H9 (cell line): ENCODE measurements at regions not wholly inside any gene's neighbourhood (a gene's known extent, or its start where the extent isn't known, plus 50 kb on each side); places are given as distances from the start of the nearest gene placed in this dataset.

ENCODE experiments used
- DNase-seq: peaks from one replicate; pipeline ENCODE4 v3.0.0-alpha.2; 2017
- H2AFZ ChIP-seq: one replicate; pipeline ENCODE4 v1.6.1; 2013; ENCODE audit warnings: mild to moderate bottlenecking, low read length, control low read depth, moderate library complexity
- H2AK5ac ChIP-seq: 2 replicates; pipeline ENCODE4 v1.6.1; 2013; ENCODE audit warnings: low read length, control low read depth, mixed read lengths; ENCODE audit not compliant: insufficient read length
- H2BK120ac ChIP-seq: one replicate; pipeline ENCODE4 v1.6.1; 2013; ENCODE audit warnings: low read depth, mild to moderate bottlenecking, low read length, control low read depth, inconsistent platforms; ENCODE audit not compliant: poor library complexity, severe bottlenecking
- H2BK12ac ChIP-seq: 2 replicates; pipeline ENCODE4 v1.6.1; 2013; ENCODE audit warnings: low read length, control low read depth, mixed read lengths, low read depth; ENCODE audit not compliant: insufficient read length
- H2BK15ac ChIP-seq: 2 replicates; pipeline ENCODE4 v1.6.1; 2013; ENCODE audit warnings: low read depth, low read length, control low read depth
- H2BK20ac ChIP-seq: one replicate; pipeline ENCODE4 v1.6.1; 2013; ENCODE audit warnings: low read depth, mild to moderate bottlenecking, low read length, control low read depth, inconsistent platforms; ENCODE audit not compliant: poor library complexity, severe bottlenecking
- H2BK5ac ChIP-seq: 2 replicates; pipeline ENCODE4 v1.6.1; 2013; ENCODE audit warnings: low read length, control low read depth, mixed read lengths; ENCODE audit not compliant: insufficient read length
- H3K14ac ChIP-seq: 2 replicates; pipeline ENCODE4 v1.6.1; 2013; ENCODE audit warnings: low read length, control low read depth; ENCODE audit not compliant: insufficient read depth
- H3K18ac ChIP-seq: 2 replicates; pipeline ENCODE4 v1.6.1; 2013; ENCODE audit warnings: low read depth, mild to moderate bottlenecking, mixed read lengths, low read length, control low read depth; ENCODE audit not compliant: insufficient read length
- H3K23ac ChIP-seq: 2 replicates; pipeline ENCODE4 v1.6.1; 2013; ENCODE audit warnings: low read length, control low read depth, mixed read lengths, low read depth; ENCODE audit not compliant: insufficient read length
- H3K23me2 ChIP-seq: 2 replicates; pipeline ENCODE4 v1.6.1; 2013; ENCODE audit warnings: low read depth, mild to moderate bottlenecking, mixed read lengths, low read length, control low read depth; ENCODE audit not compliant: insufficient read length, poor library complexity, severe bottlenecking
- H3K27ac ChIP-seq: 2 replicates; pipeline ENCODE4 v1.5.1; 2013; ENCODE audit warnings: low read length, control low read depth, mixed read lengths, low read depth; ENCODE audit not compliant: insufficient read length
- H3K27me3 ChIP-seq: 2 replicates; pipeline ENCODE4 v1.6.1; 2013; ENCODE audit warnings: low read length, control low read depth, inconsistent platforms; ENCODE audit not compliant: insufficient read depth
- H3K4ac ChIP-seq: 2 replicates; pipeline ENCODE4 v1.6.1; 2013; ENCODE audit warnings: low read depth, mild to moderate bottlenecking, control low read depth, inconsistent platforms, low read length, moderate library complexity
- H3K4me1 ChIP-seq: 2 replicates; pipeline ENCODE4 v1.6.1; 2013; ENCODE audit warnings: low read length, control low read depth, inconsistent platforms; ENCODE audit not compliant: insufficient read depth
- H3K4me2 ChIP-seq: 2 replicates; pipeline ENCODE4 v1.6.1; 2013; ENCODE audit warnings: low read length, control low read depth, mixed read lengths; ENCODE audit not compliant: insufficient read length, insufficient read depth
- H3K56ac ChIP-seq: 2 replicates; pipeline ENCODE4 v1.6.1; 2013; ENCODE audit warnings: low read depth, mild to moderate bottlenecking, mixed read lengths, low read length, control low read depth; ENCODE audit not compliant: insufficient read length
- H3K79me1 ChIP-seq: 2 replicates; pipeline ENCODE4 v1.6.1; 2013; ENCODE audit warnings: low read depth, mild to moderate bottlenecking, moderate library complexity, low read length, control low read depth, inconsistent platforms; ENCODE audit not compliant: insufficient read depth, poor library complexity, severe bottlenecking
- H3K79me2 ChIP-seq: 2 replicates; pipeline ENCODE4 v1.6.1; 2013; ENCODE audit warnings: low read length, control low read depth, inconsistent platforms; ENCODE audit not compliant: insufficient read depth
- H3K9ac ChIP-seq: 2 replicates; pipeline ENCODE4 v1.6.1; 2013; ENCODE audit warnings: low read length, control low read depth, mixed read lengths; ENCODE audit not compliant: insufficient read length; ENCODE audit errors: extremely low read depth
- H3K9me3 ChIP-seq: one replicate; pipeline ENCODE4 v1.6.1; 2013; ENCODE audit warnings: low read depth, low read length, inconsistent platforms; ENCODE audit not compliant: control insufficient read depth
- H3T11ph ChIP-seq: one replicate; pipeline ENCODE4 v1.6.1; 2013; ENCODE audit warnings: mild to moderate bottlenecking, low read length, control low read depth, inconsistent platforms
- H4K20me1 ChIP-seq: one replicate; pipeline ENCODE4 v1.6.1; 2013; ENCODE audit not compliant: control insufficient read depth, insufficient read length, insufficient read depth
- H4K5ac ChIP-seq: 2 replicates; pipeline ENCODE4 v1.6.1; 2013; ENCODE audit warnings: low read depth, mild to moderate bottlenecking, mixed read lengths, low read length, control low read depth; ENCODE audit not compliant: insufficient read length
- H4K8ac ChIP-seq: replicated peaks from 2 replicates; pipeline ENCODE4 v1.6.1; 2013; ENCODE audit warnings: low read length, control low read depth, mixed read lengths, low read depth; ENCODE audit not compliant: insufficient read length
- H4K91ac ChIP-seq: 2 replicates; pipeline ENCODE4 v1.6.1; 2013; ENCODE audit warnings: low read depth, mild to moderate bottlenecking, moderate library complexity, mixed read lengths, low read length, control low read depth; ENCODE audit not compliant: insufficient read length
- H3K27ac Mint-ChIP-seq, 3 experiments: 2 replicates in 2 of 3; 3 replicates in 1 of 3; pipeline ENCODE4 v1.8.0; 2020 to 2021; ENCODE audit warnings: mixed read lengths in 3 of 3, mild to moderate bottlenecking in 1 of 3, moderate library complexity in 1 of 3
- H3K27me3 Mint-ChIP-seq: 2 replicates; pipeline ENCODE4 v1.8.0; 2021; ENCODE audit warnings: low read depth, mild to moderate bottlenecking, moderate library complexity, mixed read lengths
- H3K36me3 Mint-ChIP-seq, 3 experiments: 2 replicates in 2 of 3; 3 replicates in 1 of 3; pipeline ENCODE4 v1.8.0; 2020 to 2021; ENCODE audit warnings: low read depth in 3 of 3, mixed read lengths in 3 of 3; ENCODE audit not compliant: insufficient read depth in 1 of 3
- H3K4me1 Mint-ChIP-seq, 2 experiments: 2 replicates each; pipeline ENCODE4 v1.8.0; 2020; ENCODE audit warnings: mixed read lengths in 2 of 2
- H3K4me3 Mint-ChIP-seq, 2 experiments: 2 replicates in 1 of 2; 3 replicates in 1 of 2; pipeline ENCODE4 v1.8.0; 2020 to 2021; ENCODE audit warnings: mild to moderate bottlenecking in 2 of 2, mixed read lengths in 2 of 2, moderate library complexity in 1 of 2
- H3K9me3 Mint-ChIP-seq, 2 experiments: 2 replicates in 1 of 2; 3 replicates in 1 of 2; pipeline ENCODE4 v1.8.0; 2020; ENCODE audit warnings: mild to moderate bottlenecking in 2 of 2, mixed read lengths in 2 of 2, moderate library complexity in 1 of 2
- CTCF ChIP-seq: fragments of 200-600 bp; sonication (generic); conservative IDR thresholded peaks from 3 replicates; pipeline ENCODE4 v1.8.0; 2021; ENCODE audit warnings: antibody characterized with exemption, mild to moderate bottlenecking
- WGBS: extraction: QIAGEN DNeasy Blood & Tissue Kit; methylation state at CpG from one replicate; pipeline ENCODE4 v1.1.7; 2013; ENCODE audit warnings: missing lambda C conversion rate, low lambda C conversion rate, mixed read lengths; ENCODE audit not compliant: insufficient read length; ENCODE audit errors: extremely low coverage; 5-methylcytosine and 5-hydroxymethylcytosine counted together

- Histone ChIP-seq H2AFZ (no peak overlapping the region), H2BK12ac (no peak overlapping the region), H3K4ac (no peak overlapping the region), H3K79me1 (no peaks in the 10 kb centered on the region), H3K27ac (no peak overlapping the region), H4K5ac (no peak overlapping the region), H3K9me3 (peaks cover 10% of the 10 kb centered on the region), H3K4me2 (no peak overlapping the region), H3K23me2 (no peaks in the 10 kb centered on the region), H3K9ac (no peak overlapping the region), H3T11ph (no peak overlapping the region), H2BK20ac (no peak overlapping the region), H2BK120ac (no peak overlapping the region), H3K56ac (no peak overlapping the region), H3K23ac (no peak overlapping the region), H2AK5ac (no peak overlapping the region), H4K8ac (no peak overlapping the region), H3K18ac (no peak overlapping the region), H3K14ac (no peak overlapping the region), H4K20me1 (no peaks in the 10 kb centered on the region), H2BK15ac (no peak overlapping the region), H3K27me3 (no peaks in the 10 kb centered on the region), H3K79me2 (no peaks in the 10 kb centered on the region), H4K91ac (no peak overlapping the region), H2BK5ac (no peak overlapping the region), H3K4me1 (no peaks in the 10 kb centered on the region)
- Mint-ChIP-seq H3K9me3 (peaks cover 35 to 38% of the 10 kb centered on the region in 2 experiments), H3K27me3 (no peaks in the 10 kb centered on the region), H3K4me1 (no peaks in the 10 kb centered on the region), H3K4me3 (no peak overlapping the region), H3K36me3 (peaks cover 14 to 41% (median 19%) of the 10 kb centered on the region in 3 experiments), H3K27ac (no peak overlapping the region)
- DNase-seq = no peak
- no CpG with 5 or more reads among the region's 2 CpGs for WGBS
- no peak for TF ChIP-seq CTCF
Measured at GRCh38 chr5:51872144-51872543, 488.9 kb downstream of the ISL1 start.
